ENCODE measurements at regions not wholly inside any gene's neighbourhood (a gene's known extent, or its start where the extent isn't known, plus 50 kb on each side); places are given as distances from the start of the nearest gene placed in this dataset.

- no peaks in the 10 kb centered on the region for H3K27me3 ChIP-seq (ENCODE audit: control insufficient read depth, insufficient read depth, low read length)
- no peak overlapping the region for H3K27ac ChIP-seq (ENCODE audit: low read length)
- CTCF ChIA-PET = no interaction called here
- in situ Hi-C loops (cut with HindIII; ENCODE audit: low pct_unique_long_range_greater_than_20kb, low sequenced_read_pairs) (no loop called here), intact Hi-C loops (cut with micrococcal nuclease; ENCODE audit: unreplicated experiment) (no loop called here)
- ATAC-seq (no peak), DNase-seq (ENCODE audit: low read depth, low spot score) (no peak)
- BruUV-seq (replicated peaks) = no TSS peak
- no peak overlapping the region for H3K4me3 ChIP-seq (ENCODE audit: low read depth in 2 of 2, low read length in 2 of 2)
- H3K4me1 ChIP-seq (ENCODE audit: control insufficient read depth, insufficient read depth, low read length) = no peaks in the 10 kb centered on the region
- H3K36me3 ChIP-seq (ENCODE audit: control insufficient read depth, insufficient read depth, low read length) = no peaks in the 10 kb centered on the region; the same call in 1 of the 2 replicates
- H3K9me3 ChIP-seq (ENCODE audit: control insufficient read depth, insufficient read depth, low read depth, low read length) = no peaks in the 10 kb centered on the region
- POLR2A ChIA-PET = no interaction called here
- TF ChIP-seq CTCF (IDR thresholded peaks at IDR 0.05) (no peak), TCF7L2 (IDR thresholded peaks at IDR 0.05; ENCODE audit: low read depth, low read length) (no peak), REST (IDR thresholded peaks at IDR 0.05; ENCODE audit: insufficient read depth in 1 of 2, low read depth in 2 of 2, low read length in 1 of 2) (no peak), POLR2AphosphoS5 (IDR thresholded peaks at IDR 0.05; ENCODE audit: low read depth, low read length) (no peak), SIN3A (IDR thresholded peaks at IDR 0.05; ENCODE audit: borderline replicate concordance, insufficient read depth, low read depth, low read length) (no peak)
Observed at GRCh38 chr4:35539404-35540055, 704.8 kb downstream of the ARAP2 start.

- CTCF ChIA-PET = no interaction called here
- no peaks in the 10 kb centered on the region for H3K27me3 ChIP-seq (ENCODE audit: control insufficient read depth, insufficient read depth, low read length)
- no peaks in the 10 kb centered on the region for H3K36me3 ChIP-seq (ENCODE audit: control insufficient read depth, insufficient read depth, low read length)
- intact Hi-C loops (cut with micrococcal nuclease; ENCODE audit: unreplicated experiment) = no loop called here
- no peak for DNase-seq (ENCODE audit: low read depth, low spot score)
- in situ Hi-C loops (cut with HindIII; ENCODE audit: low pct_unique_long_range_greater_than_20kb, low sequenced_read_pairs) = no loop called here
- no TSS peak for BruUV-seq (replicated peaks)
- no peak overlapping the region for H3K4me3 ChIP-seq (ENCODE audit: low read depth in 2 of 2, low read length in 2 of 2)
- H3K9me3 ChIP-seq (ENCODE audit: control insufficient read depth, insufficient read depth, low read depth, low read length) = no peaks in the 10 kb centered on the region
- H3K4me1 ChIP-seq (ENCODE audit: control insufficient read depth, insufficient read depth, low read length) = no peaks in the 10 kb centered on the region
- no peak overlapping the region for H3K27ac ChIP-seq (ENCODE audit: low read length)
- no peak for TF ChIP-seq CTCF (IDR thresholded peaks at IDR 0.05)
- no peak for TF ChIP-seq POLR2AphosphoS5 (IDR thresholded peaks at IDR 0.05; ENCODE audit: low read depth, low read length)
- no peak for TF ChIP-seq REST (IDR thresholded peaks at IDR 0.05; ENCODE audit: insufficient read depth in 1 of 2, low read depth in 2 of 2, low read length in 1 of 2)
- no peak for ATAC-seq
- POLR2A ChIA-PET = no interaction called here
Observed at GRCh38 chr4:35541146-35541887, 703.0 kb downstream of the ARAP2 start.

Data from Panc1 (cell line).